Mammary epithelial cell (primary cell): ENCODE measurements at regions not wholly inside any gene's neighbourhood (a gene's known extent, or its start where the extent isn't known, plus 50 kb on each side); places are given as distances from the start of the nearest gene placed in this dataset.
"Not testable (repeated sequence)": the region's sequence is repeated elsewhere in the genome, so short reads cannot be mapped to it uniquely, and the experiment has no call there.

Source experiments
- EZH2 ChIP-seq: IDR thresholded peaks from 2 replicates; pipeline ENCODE4 v1.6.1; 2012; ENCODE audit warnings: low read length, inconsistent platforms, borderline replicate concordance
- TF ChIP-seq, protein P1 (sequence below), 2 donors: IDR thresholded peaks in 1 of 2; conservative IDR thresholded peaks in 1 of 2; 2 replicates each; pipeline ENCODE4 v1.5.1; 2011 to 2012; ENCODE audit warnings: inconsistent platforms in 2 of 2, low read length in 2 of 2, mild to moderate bottlenecking in 2 of 2, control low read depth in 1 of 2, low read depth in 1 of 2; ENCODE audit not compliant: insufficient read depth in 1 of 2; ENCODE audit errors: extremely low read depth in 1 of 2

- TF ChIP-seq, protein P1, sequence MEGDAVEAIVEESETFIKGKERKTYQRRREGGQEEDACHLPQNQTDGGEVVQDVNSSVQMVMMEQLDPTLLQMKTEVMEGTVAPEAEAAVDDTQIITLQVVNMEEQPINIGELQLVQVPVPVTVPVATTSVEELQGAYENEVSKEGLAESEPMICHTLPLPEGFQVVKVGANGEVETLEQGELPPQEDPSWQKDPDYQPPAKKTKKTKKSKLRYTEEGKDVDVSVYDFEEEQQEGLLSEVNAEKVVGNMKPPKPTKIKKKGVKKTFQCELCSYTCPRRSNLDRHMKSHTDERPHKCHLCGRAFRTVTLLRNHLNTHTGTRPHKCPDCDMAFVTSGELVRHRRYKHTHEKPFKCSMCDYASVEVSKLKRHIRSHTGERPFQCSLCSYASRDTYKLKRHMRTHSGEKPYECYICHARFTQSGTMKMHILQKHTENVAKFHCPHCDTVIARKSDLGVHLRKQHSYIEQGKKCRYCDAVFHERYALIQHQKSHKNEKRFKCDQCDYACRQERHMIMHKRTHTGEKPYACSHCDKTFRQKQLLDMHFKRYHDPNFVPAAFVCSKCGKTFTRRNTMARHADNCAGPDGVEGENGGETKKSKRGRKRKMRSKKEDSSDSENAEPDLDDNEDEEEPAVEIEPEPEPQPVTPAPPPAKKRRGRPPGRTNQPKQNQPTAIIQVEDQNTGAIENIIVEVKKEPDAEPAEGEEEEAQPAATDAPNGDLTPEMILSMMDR (conservative IDR thresholded peaks at IDR 0.05 in 1 of 2, IDR thresholded peaks at IDR 0.05 in 1 of 2; ENCODE audit: extremely low read depth in 1 of 2, insufficient read depth in 1 of 2, low read depth in 1 of 2, low read length in 2 of 2), result not testable (repeated sequence)
- TF ChIP-seq EZH2, result not testable (repeated sequence)
These were observed 792.3 kb upstream of the MANEA start for GRCh38 chr6:94785081-94785480.
